ENCODE measurements at regions not wholly inside any gene's neighbourhood (a gene's known extent, or its start where the extent isn't known, plus 50 kb on each side); places are given as distances from the start of the nearest gene placed in this dataset.
A peak's percentile ranks its signal among the peaks of the same experiment; 100 is the strongest.

GRCh38 chr1:5415606-5416005 is 576.6 kb downstream of the NPHP4 start:
- no peak for TF ChIP-seq CEBPB (IDR thresholded peaks at IDR 0.05)
- no peak for TF ChIP-seq EP300 (IDR thresholded peaks at IDR 0.05; ENCODE audit: borderline replicate concordance)
- TF ChIP-seq TEAD4 (IDR thresholded peaks at IDR 0.05) = no peak
- TF ChIP-seq USF1 (IDR thresholded peaks at IDR 0.05) = no peak
- no peak for TF ChIP-seq EGR1 (IDR thresholded peaks at IDR 0.05)
- no peak for TF ChIP-seq TAF1 (IDR thresholded peaks at IDR 0.05; ENCODE audit: low read depth)
- TF ChIP-seq FOXM1 (IDR thresholded peaks at IDR 0.05; ENCODE audit: borderline replicate concordance, low read depth) = no peak
- no peak for TF ChIP-seq MAX (IDR thresholded peaks at IDR 0.05)

DNA sequence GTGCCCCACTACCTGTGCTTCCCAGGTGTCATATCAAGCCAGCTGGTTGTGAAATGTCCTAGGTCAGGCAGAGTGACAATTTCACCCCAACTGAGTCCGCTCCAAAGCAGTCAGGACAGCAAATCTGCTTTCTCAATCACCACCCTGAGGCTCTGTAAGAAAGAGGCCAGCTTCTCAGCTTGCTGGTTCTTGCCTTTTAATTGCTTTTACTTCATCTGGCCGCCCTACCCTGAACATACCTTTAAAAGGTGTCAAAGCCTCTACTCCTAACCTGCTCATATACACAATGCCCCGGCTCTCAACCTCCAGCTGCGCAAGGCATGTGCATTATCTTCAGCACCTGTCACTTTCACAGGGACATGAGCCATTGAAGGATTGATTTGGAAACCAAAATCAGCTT is 581.6 kb downstream of the NPHP4 start:
- TF ChIP-seq ZBTB7A (IDR thresholded peaks at IDR 0.05; ENCODE audit: low read depth) (no peak), CEBPB (IDR thresholded peaks at IDR 0.05) (no peak), RAD21 (IDR thresholded peaks at IDR 0.05; ENCODE audit: low read depth) (no peak), CREB1 (IDR thresholded peaks at IDR 0.05; ENCODE audit: low read depth) (no peak), TAF1 (IDR thresholded peaks at IDR 0.05; ENCODE audit: low read depth) (no peak), FOXM1 (IDR thresholded peaks at IDR 0.05; ENCODE audit: borderline replicate concordance, low read depth) (no peak), REST (IDR thresholded peaks at IDR 0.05; ENCODE audit: low read depth) (no peak), EP300 (IDR thresholded peaks at IDR 0.05; ENCODE audit: borderline replicate concordance) (no peak), EGR1 (IDR thresholded peaks at IDR 0.05) (no peak), USF1 (IDR thresholded peaks at IDR 0.05) (no peak), NFIC (IDR thresholded peaks at IDR 0.05) (no peak), YY1 (IDR thresholded peaks at IDR 0.05; ENCODE audit: low read depth) (no peak), MAX (IDR thresholded peaks at IDR 0.05) (no peak), TEAD4 (IDR thresholded peaks at IDR 0.05) (no peak), TCF12 (IDR thresholded peaks at IDR 0.05; ENCODE audit: low read depth) (no peak)

DNA sequence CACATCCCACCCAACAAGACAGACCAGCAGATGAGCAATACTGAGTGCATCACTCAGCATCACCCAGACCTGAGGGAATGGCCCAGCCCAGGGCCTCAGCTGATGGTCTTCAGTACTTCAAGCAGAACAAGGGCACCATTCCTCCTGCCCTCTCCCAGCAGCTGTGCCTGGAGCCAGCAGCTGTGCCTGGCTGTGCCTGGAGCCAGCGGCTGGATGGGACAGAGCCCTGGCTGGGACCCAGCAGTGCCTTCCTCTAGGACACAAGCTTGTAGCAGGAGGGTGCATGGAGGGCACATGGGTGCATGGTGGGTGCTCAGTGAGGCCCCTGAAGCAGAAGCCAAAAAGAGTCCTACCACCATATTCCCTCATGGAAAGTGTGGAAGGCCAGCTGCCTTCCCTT is 583.8 kb downstream of the NPHP4 start:
- no peak for TF ChIP-seq MAX (IDR thresholded peaks at IDR 0.05)
- no peak for TF ChIP-seq REST (IDR thresholded peaks at IDR 0.05; ENCODE audit: low read depth)
- TF ChIP-seq EGR1 (IDR thresholded peaks at IDR 0.05) = no peak
- TF ChIP-seq EP300 (IDR thresholded peaks at IDR 0.05; ENCODE audit: borderline replicate concordance) = no peak
- no peak for TF ChIP-seq CEBPB (IDR thresholded peaks at IDR 0.05)
- no peak for TF ChIP-seq YY1 (IDR thresholded peaks at IDR 0.05; ENCODE audit: low read depth)
- TF ChIP-seq TCF12 (IDR thresholded peaks at IDR 0.05; ENCODE audit: low read depth) = no peak
- TF ChIP-seq NFIC (IDR thresholded peaks at IDR 0.05) = no peak
- no peak for TF ChIP-seq FOXM1 (IDR thresholded peaks at IDR 0.05; ENCODE audit: borderline replicate concordance, low read depth)

DNA sequence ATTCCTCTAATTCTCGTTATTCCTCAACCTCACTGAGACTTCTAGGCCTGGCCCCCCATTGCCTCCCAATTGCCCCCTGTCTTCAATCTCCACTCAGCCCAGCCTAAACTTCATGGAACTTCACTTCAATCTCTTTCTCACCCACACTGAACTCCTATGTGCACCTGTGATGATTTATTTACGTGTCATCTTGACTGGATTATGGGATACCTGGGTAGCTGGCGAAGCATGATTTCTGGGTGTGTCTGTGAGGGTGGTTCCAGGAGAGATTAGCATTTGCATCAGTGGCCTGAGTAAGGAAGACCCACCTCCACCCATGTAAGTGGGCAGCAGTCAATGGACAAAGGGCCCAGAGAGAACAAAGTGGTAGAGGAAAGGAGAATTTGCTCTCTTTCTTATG is 587.0 kb downstream of the NPHP4 start:
- peak; percentile 55 for TF ChIP-seq TEAD4 (IDR thresholded peaks at IDR 0.05)
- no peak for TF ChIP-seq ZBTB7A (IDR thresholded peaks at IDR 0.05; ENCODE audit: low read depth)

GRCh38 chr1:5404412-5405203 is 587.6 kb downstream of the NPHP4 start:
- TF ChIP-seq CREB1 (IDR thresholded peaks at IDR 0.05; ENCODE audit: low read depth) (no peak), TEAD4 (IDR thresholded peaks at IDR 0.05) (peak; percentile 98), MAX (IDR thresholded peaks at IDR 0.05) (peak; percentile 54), REST (IDR thresholded peaks at IDR 0.05; ENCODE audit: low read depth) (no peak; the same call in 1 of the 2 replicates), ZBTB7A (IDR thresholded peaks at IDR 0.05; ENCODE audit: low read depth) (0 out of 2 replicates have a peak, but pooled peaks have one; percentile 68), RAD21 (IDR thresholded peaks at IDR 0.05; ENCODE audit: low read depth) (peak; percentile 23; the same call in 1 of the 2 replicates), TAF1 (IDR thresholded peaks at IDR 0.05; ENCODE audit: low read depth) (no peak), NFIC (IDR thresholded peaks at IDR 0.05) (peak; percentile 93), YY1 (IDR thresholded peaks at IDR 0.05; ENCODE audit: low read depth) (no peak; the same call in 1 of the 2 replicates), CEBPB (IDR thresholded peaks at IDR 0.05) (no peak), TCF12 (IDR thresholded peaks at IDR 0.05; ENCODE audit: low read depth) (peak; percentile 99), EP300 (IDR thresholded peaks at IDR 0.05; ENCODE audit: borderline replicate concordance) (peak; percentile 99), FOXM1 (IDR thresholded peaks at IDR 0.05; ENCODE audit: borderline replicate concordance, low read depth) (peak; percentile 98), EGR1 (IDR thresholded peaks at IDR 0.05) (no peak), USF1 (IDR thresholded peaks at IDR 0.05) (0 out of 2 replicates have a peak, but pooled peaks have one; percentile 5)

Data from Ishikawa (cell line).